Duodenal mucosa (tissue), 2 donors: ENCODE measurements at regions not wholly inside any gene's neighbourhood (a gene's known extent, or its start where the extent isn't known, plus 50 kb on each side); places are given as distances from the start of the nearest gene placed in this dataset.

Experiments used
- H3K27ac ChIP-seq: one replicate; pipeline ENCODE4 v1.7.0; 2013; ENCODE audit warnings: low read depth, low read length
- H3K27me3 ChIP-seq, 2 donors: one replicate each; pipeline ENCODE4 v1.7.0; 2013; ENCODE audit warnings: low read length in 2 of 2, control low read depth in 1 of 2; ENCODE audit not compliant: insufficient read depth in 2 of 2, control insufficient read depth in 1 of 2
- H3K36me3 ChIP-seq, 2 donors: one replicate each; pipeline ENCODE4 v1.7.0; 2013; ENCODE audit warnings: low read length in 2 of 2, control low read depth in 1 of 2; ENCODE audit not compliant: insufficient read depth in 2 of 2, control insufficient read depth in 1 of 2
- H3K4me1 ChIP-seq, 2 donors: one replicate each; pipeline ENCODE4 v1.7.0; 2013; ENCODE audit warnings: low read length in 2 of 2, control low read depth in 1 of 2; ENCODE audit not compliant: insufficient read depth in 2 of 2, control insufficient read depth in 1 of 2
- H3K4me3 ChIP-seq, 2 donors: one replicate each; pipeline ENCODE4 v1.7.0; 2013; ENCODE audit warnings: low read length in 2 of 2, low read depth in 1 of 2
- H3K9ac ChIP-seq, 2 donors: one replicate each; pipeline ENCODE4 v1.7.0; 2013; ENCODE audit warnings: low read length in 2 of 2, low read depth in 1 of 2
- H3K9me3 ChIP-seq, 2 donors: one replicate each; pipeline ENCODE4 v1.7.0; 2013; ENCODE audit warnings: low read length in 2 of 2, control low read depth in 1 of 2; ENCODE audit not compliant: control insufficient read depth in 1 of 2

DNA sequence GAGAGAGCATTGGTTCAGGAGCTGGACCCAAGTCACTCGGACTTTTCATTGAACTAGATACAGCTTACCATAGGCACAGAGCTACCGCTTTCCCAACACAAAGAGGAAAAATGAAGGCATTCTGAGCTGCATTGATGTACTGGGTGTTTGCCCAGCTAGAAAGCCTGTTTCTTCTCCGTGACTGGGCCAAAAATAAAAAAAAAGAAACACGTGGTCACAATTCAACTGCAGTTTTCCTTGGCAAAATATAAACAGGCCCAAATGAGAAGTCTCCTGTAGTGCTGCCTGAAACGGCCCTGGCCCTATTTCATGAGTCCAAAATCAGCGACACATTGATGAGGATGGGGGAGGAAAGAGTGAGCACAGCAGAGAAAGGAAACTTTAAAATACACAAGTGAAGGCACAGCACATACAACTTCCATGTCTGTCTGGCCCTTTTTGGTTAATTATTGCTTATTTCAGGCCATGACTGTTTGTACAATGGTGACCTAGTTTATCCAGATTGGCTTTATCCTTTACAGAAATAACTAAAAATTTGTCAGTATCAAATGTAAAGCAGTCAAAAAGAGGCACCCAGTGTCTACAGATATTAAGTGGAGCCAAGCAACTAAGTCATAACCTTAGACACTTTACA, 179.7 kb downstream of the ICOS start:
- no peak overlapping the region for H3K9ac ChIP-seq
- no peaks in the 10 kb centered on the region for H3K9me3 ChIP-seq
- H3K4me3 ChIP-seq: no peak overlapping the region
- no peaks in the 10 kb centered on the region for H3K27me3 ChIP-seq
- H3K36me3 ChIP-seq: no peaks in the 10 kb centered on the region
- no peak overlapping the region for H3K27ac ChIP-seq
- H3K4me1 ChIP-seq: peaks cover 10 to 35% of the 10 kb centered on the region in 2 donors

DNA sequence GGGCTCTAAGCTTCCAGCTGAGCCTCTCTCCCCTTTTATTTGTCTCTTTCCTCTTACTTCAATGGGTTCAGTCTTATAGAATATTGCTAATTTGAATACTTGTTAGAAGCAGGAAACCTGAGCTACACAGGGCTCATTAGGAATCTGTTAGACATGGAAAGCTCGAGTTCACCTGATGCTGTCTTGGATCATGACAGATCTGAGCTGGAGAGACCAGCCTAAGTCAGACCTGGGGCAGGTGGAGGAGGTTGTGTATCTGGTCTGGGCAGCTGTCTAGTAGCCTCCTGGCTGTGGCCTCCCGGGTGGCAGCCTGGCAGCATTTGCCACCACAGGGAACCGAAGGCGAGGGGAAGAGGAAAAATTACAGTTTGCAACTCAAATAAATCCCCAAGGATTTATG, 185.9 kb downstream of the ICOS start:
- Histone ChIP-seq H3K4me1 (no peaks in the 10 kb centered on the region), H3K9me3 (no peaks in the 10 kb centered on the region), H3K27ac (no peak overlapping the region), H3K9ac (no peak overlapping the region), H3K36me3 (no peaks in the 10 kb centered on the region), H3K4me3 (no peak overlapping the region), H3K27me3 (peaks cover 0 to 6% of the 10 kb centered on the region in 2 donors)

DNA sequence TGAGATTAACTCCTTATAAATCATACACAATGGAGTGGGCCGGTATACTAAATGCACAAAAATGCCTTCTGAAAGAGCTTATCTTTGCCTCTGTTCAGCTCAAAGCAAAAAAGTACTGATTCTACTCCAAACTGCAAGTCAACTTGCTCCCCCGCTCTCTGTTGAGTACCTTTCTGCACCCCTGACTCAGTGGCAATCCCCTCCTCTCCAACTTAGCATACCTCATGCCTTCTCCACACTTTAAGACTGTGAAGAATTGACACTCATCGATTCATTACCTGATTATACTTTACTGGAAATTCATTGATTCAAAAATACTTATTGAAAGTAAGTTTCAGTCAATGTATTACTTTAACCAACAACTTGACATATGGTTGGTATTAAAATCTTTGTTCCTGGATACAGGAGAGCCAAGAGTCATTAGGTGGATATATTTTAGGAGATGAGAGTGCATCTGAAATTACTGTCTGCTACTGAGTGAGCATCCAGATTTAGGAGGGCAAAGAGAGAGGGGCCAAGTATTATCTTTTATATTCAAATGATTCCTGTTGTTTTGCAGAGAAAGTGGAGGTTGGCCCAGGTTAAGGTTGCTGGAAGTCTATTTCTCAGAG, 187.7 kb downstream of the ICOS start:
- Histone ChIP-seq H3K27ac (no peak overlapping the region), H3K4me1 (no peaks in the 10 kb centered on the region), H3K9ac (no peak overlapping the region), H3K4me3 (no peak overlapping the region), H3K36me3 (no peaks in the 10 kb centered on the region), H3K9me3 (no peaks in the 10 kb centered on the region), H3K27me3 (peaks cover 0 to 6% of the 10 kb centered on the region in 2 donors)

DNA sequence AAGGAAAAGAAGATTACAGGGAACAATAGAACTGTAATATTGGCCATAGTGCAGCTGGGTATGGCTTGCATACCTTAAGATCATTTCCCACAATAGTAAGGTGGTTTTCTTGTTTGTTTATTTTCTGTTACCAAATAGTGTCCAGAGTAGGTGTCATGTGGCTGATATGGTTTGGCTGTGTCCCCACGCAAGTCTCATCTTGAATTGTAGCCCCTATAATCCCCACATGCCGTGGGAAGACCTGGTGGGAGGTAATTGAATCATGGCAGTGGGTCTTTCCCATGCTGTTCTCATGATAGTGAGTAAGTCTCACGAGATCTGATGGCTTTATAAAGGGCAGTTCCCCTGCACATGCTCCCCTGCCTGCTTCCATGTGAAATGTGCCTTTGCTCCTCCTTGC, 190.1 kb downstream of the ICOS start:
- Histone ChIP-seq H3K9ac (no peak overlapping the region), H3K9me3 (no peaks in the 10 kb centered on the region), H3K27ac (no peak overlapping the region), H3K36me3 (no peaks in the 10 kb centered on the region), H3K4me1 (no peaks in the 10 kb centered on the region), H3K27me3 (peaks cover 0 to 6% of the 10 kb centered on the region in 2 donors), H3K4me3 (no peak overlapping the region)

DNA sequence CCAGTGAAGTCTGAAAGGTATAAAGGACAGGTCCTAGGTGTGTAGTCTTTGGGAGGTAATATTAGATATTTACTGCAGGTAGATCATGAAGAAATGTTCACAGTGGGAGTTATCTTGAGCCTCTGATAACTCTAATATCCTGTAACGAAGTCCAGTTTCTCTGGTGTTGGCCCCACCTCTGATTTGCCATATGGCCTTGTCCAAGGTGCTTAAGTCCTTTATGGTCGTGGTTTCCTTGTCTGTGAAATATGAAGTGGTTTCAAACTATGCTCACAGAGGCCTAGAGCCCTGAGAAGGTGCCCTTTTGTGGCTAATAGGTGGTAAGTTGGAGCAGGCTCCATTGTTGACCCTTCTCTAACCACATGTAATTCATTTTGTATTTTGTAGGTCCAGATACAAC, 190.7 kb downstream of the ICOS start:
- peaks cover 0 to 3% of the 10 kb centered on the region in 2 donors for H3K27me3 ChIP-seq
- H3K9me3 ChIP-seq: no peaks in the 10 kb centered on the region
- no peaks in the 10 kb centered on the region for H3K36me3 ChIP-seq
- no peak overlapping the region for H3K4me3 ChIP-seq
- H3K9ac ChIP-seq: no peak overlapping the region
- no peak overlapping the region for H3K27ac ChIP-seq
- no peaks in the 10 kb centered on the region for H3K4me1 ChIP-seq

DNA sequence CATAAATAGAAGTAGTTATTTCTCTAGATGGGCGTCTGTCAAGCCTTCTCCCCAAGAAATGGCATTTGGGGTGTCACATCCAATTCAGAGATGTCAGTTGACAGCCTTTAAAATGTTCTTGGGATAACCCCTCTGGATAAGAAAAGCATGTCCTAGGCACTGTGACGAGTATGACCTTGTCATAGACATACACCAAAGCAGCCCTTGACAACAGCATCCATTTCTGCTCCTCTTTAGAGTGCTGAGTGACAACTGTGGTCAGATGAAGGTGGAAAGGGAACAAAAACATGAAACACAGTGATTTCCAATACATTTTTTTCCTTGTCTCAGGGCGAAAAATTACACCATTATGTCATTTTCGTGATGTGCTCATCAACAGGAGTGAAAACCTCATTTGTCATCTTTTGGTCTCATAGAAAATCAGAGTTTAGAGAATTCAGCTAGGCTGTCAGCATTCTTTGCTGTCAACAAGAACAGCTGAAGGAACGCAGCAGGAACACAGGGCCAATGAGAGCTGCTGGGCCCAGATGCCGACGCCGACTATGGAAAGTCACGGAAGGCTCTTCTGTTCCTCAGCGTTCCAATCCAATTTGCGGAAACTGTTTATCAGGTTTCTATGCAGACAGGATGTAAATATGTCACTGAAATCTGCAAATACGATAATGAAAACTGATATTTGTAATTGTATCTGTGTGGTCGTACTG, 193.2 kb downstream of the ICOS start:
- no peak overlapping the region for H3K9ac ChIP-seq
- H3K4me3 ChIP-seq: no peak overlapping the region
- H3K27me3 ChIP-seq: no peaks in the 10 kb centered on the region
- H3K27ac ChIP-seq: no peak overlapping the region
- H3K4me1 ChIP-seq: no peaks in the 10 kb centered on the region
- no peaks in the 10 kb centered on the region for H3K9me3 ChIP-seq
- no peaks in the 10 kb centered on the region for H3K36me3 ChIP-seq

DNA sequence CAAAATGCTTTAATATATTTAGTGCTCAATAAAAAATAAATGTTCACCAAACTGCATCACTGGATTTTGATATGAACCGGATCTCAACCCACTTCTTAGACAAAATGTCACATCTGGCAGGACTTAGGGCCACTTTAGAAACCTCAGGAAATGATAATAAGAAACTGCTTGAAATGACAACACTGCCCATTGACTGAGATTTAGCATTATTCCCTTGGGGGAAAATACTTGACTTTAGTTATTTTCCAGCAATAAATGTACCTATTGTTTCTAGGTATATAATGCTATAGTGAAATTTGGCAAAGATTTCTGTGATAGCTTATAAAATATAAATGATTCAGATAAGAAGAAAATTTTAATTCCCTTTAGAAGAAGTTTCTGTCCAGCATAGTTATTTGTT, 195.1 kb downstream of the ICOS start:
- Histone ChIP-seq H3K4me1 (no peaks in the 10 kb centered on the region), H3K9ac (no peak overlapping the region), H3K27me3 (no peaks in the 10 kb centered on the region), H3K9me3 (no peaks in the 10 kb centered on the region), H3K4me3 (no peak overlapping the region), H3K27ac (no peak overlapping the region), H3K36me3 (no peaks in the 10 kb centered on the region)

DNA sequence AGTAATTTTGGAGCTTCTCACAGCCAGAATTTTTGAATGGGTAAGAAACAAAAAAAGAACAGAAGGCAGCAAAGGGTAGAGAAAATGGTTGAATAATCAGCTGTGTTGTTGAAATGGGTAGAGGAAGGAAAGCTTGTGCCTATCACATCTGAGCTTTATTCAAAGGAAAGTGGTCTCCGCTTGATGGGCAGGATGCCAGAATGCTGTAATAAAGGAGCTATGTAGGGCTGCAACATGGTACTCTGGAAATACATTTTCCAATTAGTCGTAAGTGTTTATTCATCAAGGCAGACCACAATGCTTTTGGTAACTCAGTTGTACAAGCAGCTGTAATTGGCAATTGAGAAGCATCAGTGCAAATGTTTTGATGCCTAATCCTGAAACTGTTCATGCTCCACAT, 196.9 kb downstream of the ICOS start:
- Histone ChIP-seq H3K4me3 (no peak overlapping the region), H3K9ac (no peak overlapping the region), H3K4me1 (no peaks in the 10 kb centered on the region), H3K36me3 (no peaks in the 10 kb centered on the region), H3K27ac (no peak overlapping the region), H3K9me3 (no peaks in the 10 kb centered on the region), H3K27me3 (peaks cover 0 to 4% of the 10 kb centered on the region in 2 donors)

DNA sequence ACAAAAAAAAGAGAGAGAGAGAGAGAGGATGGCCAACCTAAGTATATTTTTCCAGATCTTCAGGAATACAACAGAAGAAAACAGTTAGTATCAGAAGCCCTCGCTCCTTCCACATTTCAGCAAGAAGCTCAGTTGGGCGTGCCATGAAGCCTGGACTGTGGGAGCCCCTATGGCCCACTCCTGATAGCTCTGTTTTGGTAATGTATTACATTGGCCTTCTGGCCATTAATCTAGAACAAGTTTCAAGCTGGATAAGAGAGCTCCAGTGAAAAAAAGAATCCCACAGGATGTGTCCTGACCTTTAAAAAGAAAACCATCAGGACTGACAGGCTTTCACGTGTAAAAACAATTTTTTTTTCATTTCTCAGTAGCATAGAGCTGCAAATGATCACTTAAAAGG, 197.9 kb downstream of the ICOS start:
- H3K27me3 ChIP-seq: peaks cover 0 to 4% of the 10 kb centered on the region in 2 donors
- H3K9me3 ChIP-seq: no peaks in the 10 kb centered on the region
- H3K36me3 ChIP-seq: no peaks in the 10 kb centered on the region
- H3K27ac ChIP-seq: no peak overlapping the region
- no peak overlapping the region for H3K9ac ChIP-seq
- no peak overlapping the region for H3K4me3 ChIP-seq
- H3K4me1 ChIP-seq: no peaks in the 10 kb centered on the region

DNA sequence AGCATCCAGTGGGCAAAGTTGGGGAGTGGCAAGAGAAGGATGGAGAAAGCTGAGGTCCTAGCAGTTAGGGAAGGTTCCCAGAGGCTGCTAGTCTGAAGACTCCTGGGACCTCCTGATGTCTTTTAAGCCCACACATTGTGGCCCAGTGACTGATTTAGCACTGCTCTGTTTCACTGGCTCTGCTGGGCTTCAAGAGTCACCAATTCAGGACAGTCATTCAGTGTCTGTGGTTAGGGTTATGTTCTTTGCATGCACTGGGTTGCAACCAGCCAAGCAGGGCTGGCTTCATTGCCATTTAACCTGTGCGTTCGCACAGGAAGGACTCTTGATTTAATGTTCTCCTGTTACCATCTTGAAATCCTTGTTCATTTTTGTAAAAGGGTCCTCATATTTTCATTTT, 199.2 kb downstream of the ICOS start:
- Histone ChIP-seq H3K4me1 (no peaks in the 10 kb centered on the region), H3K4me3 (no peak overlapping the region), H3K27ac (no peak overlapping the region)

More for the DNA sequence above, 199.2 kb downstream of the ICOS start:
- Histone ChIP-seq H3K36me3 (no peaks in the 10 kb centered on the region), H3K9me3 (no peaks in the 10 kb centered on the region), H3K9ac (no peak overlapping the region), H3K27me3 (peaks cover 0 to 10% of the 10 kb centered on the region in 2 donors)
